Mucosa of descending colon (tissue), 3 donors: ENCODE measurements at regions not wholly inside any gene's neighbourhood (a gene's known extent, or its start where the extent isn't known, plus 50 kb on each side); places are given as distances from the start of the nearest gene placed in this dataset.

Experiments used
- ATAC-seq: fragments of 200-7000 bp; cut with Tn5 transposase; one replicate; pipeline ENCODE4 v1.9.1; 2020; ENCODE audit warnings: mild to moderate bottlenecking, moderate library complexity
- DNase-seq, 3 donors: peaks; one replicate each; pipeline ENCODE4 v3.0.0-alpha.2; 2020
- H3K36me3 ChIP-seq: fragments of 200-600 bp; one replicate; pipeline ENCODE4 v1.8.0; 2021; ENCODE audit warnings: low read depth, mild to moderate bottlenecking
- H3K4me1 ChIP-seq: fragments of 200-600 bp; one replicate; pipeline ENCODE4 v1.8.0; 2021; ENCODE audit warnings: low read depth, mild to moderate bottlenecking
- H3K4me3 ChIP-seq: fragments of 200-600 bp; one replicate; pipeline ENCODE4 v1.8.0; 2021; ENCODE audit warnings: mild to moderate bottlenecking
- H3K9me3 ChIP-seq: fragments of 200-600 bp; one replicate; pipeline ENCODE4 v1.8.0; 2021; ENCODE audit warnings: mild to moderate bottlenecking
- CTCF ChIP-seq: fragments of 200-600 bp; IDR thresholded peaks from one replicate; pipeline ENCODE4 v1.8.0; 2022; ENCODE audit warnings: antibody characterized with exemption, mild to moderate bottlenecking
- intact Hi-C, 2 donors: fragments of 100-400 bp; cut with DNase I in 1 of 2; cut with micrococcal nuclease in 1 of 2; formaldehyde crosslinking; loops; one replicate each; pipeline versions ENCODE4 v1.11.0 to v1.11.1; 2022; cut with DNase I, micrococcal nuclease
- donor health status: DM: no; HTN: no; CAD: no; lungs with moderate emphysema.
- donor health status: DM: no; HTN: no; CAD: no.
- donor health status: DM: no; HTN: yes; CAD: no.

- DNase-seq, result peak in 2 of 3 donors; percentile 25 to 34
- intact Hi-C loops, result no loop called here
- no peaks in the 10 kb centered on the region for H3K9me3 ChIP-seq
- ATAC-seq, result peak; percentile 77
- no peak overlapping the region for H3K4me3 ChIP-seq
- TF ChIP-seq CTCF, result no peak
- no peaks in the 10 kb centered on the region for H3K4me1 ChIP-seq
- no peaks in the 10 kb centered on the region for H3K36me3 ChIP-seq
Observed at GRCh38 chr2:866009-866680, 84.5 kb upstream of the SNTG2 start.

- H3K4me3 ChIP-seq, result no peak overlapping the region
- H3K36me3 ChIP-seq, result no peaks in the 10 kb centered on the region
- no peak for TF ChIP-seq CTCF
- DNase-seq (no peak), ATAC-seq (no peak)
- H3K9me3 ChIP-seq, result no peaks in the 10 kb centered on the region
- intact Hi-C loops, result no loop called here
- no peaks in the 10 kb centered on the region for H3K4me1 ChIP-seq
Observed at GRCh38 chr2:864501-865106, 86.0 kb upstream of the SNTG2 start.

GRCh38 chr2:863732-864450 is 86.8 kb upstream of the SNTG2 start:
- TF ChIP-seq CTCF, result no peak
- Histone ChIP-seq H3K36me3 (no peaks in the 10 kb centered on the region), H3K9me3 (no peaks in the 10 kb centered on the region), H3K4me1 (no peaks in the 10 kb centered on the region), H3K4me3 (no peak overlapping the region)
- DNase-seq (no peak), ATAC-seq (no peak)
- intact Hi-C loops, result no loop called here

GRCh38 chr2:862731-863466 is 87.8 kb upstream of the SNTG2 start:
- intact Hi-C loops, result no loop called here
- DNase-seq (no peak), ATAC-seq (no peak)
- no peak for TF ChIP-seq CTCF
- H3K4me1 ChIP-seq, result no peaks in the 10 kb centered on the region
- H3K4me3 ChIP-seq, result no peak overlapping the region
- no peaks in the 10 kb centered on the region for H3K36me3 ChIP-seq
- H3K9me3 ChIP-seq, result no peaks in the 10 kb centered on the region

GRCh38 chr2:862355-862687 is 88.3 kb upstream of the SNTG2 start:
- Histone ChIP-seq H3K4me1 (no peaks in the 10 kb centered on the region), H3K4me3 (no peak overlapping the region), H3K9me3 (no peaks in the 10 kb centered on the region), H3K36me3 (no peaks in the 10 kb centered on the region)
- no peak for ATAC-seq
- DNase-seq, result no peak
- intact Hi-C loops, result no loop called here
- no peak for TF ChIP-seq CTCF
